Mesendoderm (in vitro differentiated cells): ENCODE measurements at regions not wholly inside any gene's neighbourhood (a gene's known extent, or its start where the extent isn't known, plus 50 kb on each side); places are given as distances from the start of the nearest gene placed in this dataset.

Experiments
- DNase-seq: peaks from one replicate; pipeline ENCODE4 v3.0.0; 2013
- H2AK5ac ChIP-seq: 2 replicates; pipeline ENCODE4 v1.6.1; 2013; ENCODE audit warnings: low read length, inconsistent platforms
- H2BK120ac ChIP-seq: 2 replicates; pipeline ENCODE4 v1.6.1; 2013; ENCODE audit warnings: low read depth, mild to moderate bottlenecking, low read length, moderate library complexity, mixed read lengths
- H2BK15ac ChIP-seq: replicated peaks from 2 replicates; pipeline ENCODE4 v1.6.1; 2013; ENCODE audit warnings: low read depth, mild to moderate bottlenecking, moderate library complexity
- H2BK5ac ChIP-seq: 2 replicates; pipeline ENCODE4 v1.6.1; 2013; ENCODE audit warnings: low read length, inconsistent platforms
- H3K18ac ChIP-seq: 2 replicates; pipeline ENCODE4 v1.6.1; 2013; ENCODE audit warnings: mild to moderate bottlenecking, low read length, mixed read lengths
- H3K23ac ChIP-seq: one replicate; pipeline ENCODE4 v1.6.1; 2013; ENCODE audit warnings: low read length
- H3K27ac ChIP-seq: 2 replicates; pipeline ENCODE4 v1.5.1; 2013; ENCODE audit warnings: low read depth, mild to moderate bottlenecking, inconsistent platforms, low read length, moderate library complexity
- H3K27me3 ChIP-seq: 2 replicates; pipeline ENCODE4 v1.6.1; 2013; ENCODE audit warnings: low read length, control low read depth, mild to moderate bottlenecking, inconsistent platforms; ENCODE audit not compliant: insufficient read depth, poor library complexity
- H3K36me3 ChIP-seq: 2 replicates; pipeline ENCODE4 v1.6.1; 2013; ENCODE audit warnings: low read length, inconsistent platforms; ENCODE audit not compliant: control insufficient read depth, insufficient read depth
- H3K4ac ChIP-seq: one replicate; pipeline ENCODE4 v1.6.1; 2013; ENCODE audit warnings: low read depth, mild to moderate bottlenecking, low read length, moderate library complexity
- H3K4me1 ChIP-seq: 2 replicates; pipeline ENCODE4 v1.6.1; 2013; ENCODE audit warnings: low read depth, low read length, inconsistent platforms; ENCODE audit not compliant: control insufficient read depth
- H3K4me2 ChIP-seq: 2 replicates; pipeline ENCODE4 v1.6.1; 2013; ENCODE audit warnings: low read length
- H3K4me3 ChIP-seq: 2 replicates; pipeline ENCODE4 v1.5.1; 2013; ENCODE audit warnings: mild to moderate bottlenecking, low read length
- H3K56ac ChIP-seq: one replicate; pipeline ENCODE4 v1.6.1; 2013; ENCODE audit warnings: low read length
- H3K79me1 ChIP-seq: 2 replicates; pipeline ENCODE4 v1.6.1; 2013; ENCODE audit warnings: low read length, inconsistent platforms
- H3K79me2 ChIP-seq: 2 replicates; pipeline ENCODE4 v1.6.1; 2013; ENCODE audit warnings: mild to moderate bottlenecking, low read length; ENCODE audit not compliant: control insufficient read depth, insufficient read depth
- H3K9ac ChIP-seq: 2 replicates; pipeline ENCODE4 v1.6.1; 2013; ENCODE audit warnings: low read length, inconsistent platforms
- H4K5ac ChIP-seq: one replicate; pipeline ENCODE4 v1.6.1; 2013; ENCODE audit warnings: low read length
- H4K8ac ChIP-seq: one replicate; pipeline ENCODE4 v1.6.1; 2013; ENCODE audit warnings: low read depth, mild to moderate bottlenecking, control low read depth, low read length, moderate library complexity
- WGBS: extraction: QIAGEN DNeasy Blood & Tissue Kit; methylation state at CpG from one replicate; pipeline ENCODE4 v1.1.7; 2013; ENCODE audit warnings: low lambda C conversion rate, missing lambda C conversion rate; ENCODE audit not compliant: insufficient coverage; ENCODE audit errors: extremely low coverage; 5-methylcytosine and 5-hydroxymethylcytosine counted together

DNA sequence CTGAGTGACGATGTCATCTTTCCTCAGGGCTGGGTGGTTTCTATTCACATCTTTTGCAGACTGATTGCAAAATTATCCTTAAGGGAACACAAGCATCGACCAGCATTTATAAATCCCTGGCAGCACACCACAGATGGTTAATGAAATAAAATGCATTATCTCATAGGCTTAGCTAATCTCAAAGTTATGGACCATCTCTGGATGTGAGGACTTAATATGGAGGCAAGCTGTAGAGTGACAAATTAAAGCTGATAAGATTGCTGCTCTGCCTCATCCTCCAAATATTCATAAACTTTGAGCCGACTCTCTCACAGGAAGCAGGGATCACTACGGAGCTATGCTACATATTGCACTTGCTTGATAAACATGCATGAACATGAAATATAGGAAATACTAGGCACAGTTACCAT, 663.2 kb upstream of the RGMB start:
- no peak overlapping the region for H3K18ac ChIP-seq
- H3K4me2 ChIP-seq: no peak overlapping the region
- no peak overlapping the region for H3K23ac ChIP-seq
- no peak overlapping the region for H3K56ac ChIP-seq
- H3K79me2 ChIP-seq: no peaks in the 10 kb centered on the region
- H4K8ac ChIP-seq: no peak overlapping the region
- H3K4me3 ChIP-seq: no peak overlapping the region
- no peak overlapping the region for H3K9ac ChIP-seq
- H3K27me3 ChIP-seq: no peaks in the 10 kb centered on the region
- WGBS: no CpG with 5 or more reads among the region's 4 CpGs
- no peak overlapping the region for H2BK120ac ChIP-seq
- DNase-seq: no peak
- H3K4me1 ChIP-seq: no peaks in the 10 kb centered on the region
- no peak overlapping the region for H3K4ac ChIP-seq
- no peak overlapping the region for H3K27ac ChIP-seq
- no peaks in the 10 kb centered on the region for H3K36me3 ChIP-seq
- H2BK15ac ChIP-seq: no peak overlapping the region
- no peak overlapping the region for H2BK5ac ChIP-seq
- no peaks in the 10 kb centered on the region for H3K79me1 ChIP-seq
- H4K5ac ChIP-seq: no peak overlapping the region
- H2AK5ac ChIP-seq: no peak overlapping the region

DNA sequence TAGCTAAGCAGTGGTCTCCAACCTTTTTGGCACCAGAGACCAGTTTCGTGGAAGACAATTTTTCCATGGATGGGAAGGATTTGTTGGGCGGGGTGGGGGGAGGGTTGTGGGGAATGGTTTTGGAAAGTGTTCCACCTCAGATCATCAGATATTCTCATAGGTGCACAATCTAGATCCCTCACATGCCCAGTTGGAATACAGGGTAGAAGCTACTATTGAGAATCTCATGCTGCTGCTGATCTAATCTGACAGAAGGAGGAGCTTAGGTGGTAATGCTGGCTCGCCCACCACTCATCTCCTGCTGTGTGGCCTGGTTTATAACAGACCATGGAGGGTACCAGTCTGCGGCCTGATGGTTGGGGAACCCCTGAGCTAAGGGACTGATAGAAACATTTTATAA, 662.7 kb upstream of the RGMB start:
- Histone ChIP-seq H2BK120ac (no peak overlapping the region), H3K4me2 (no peak overlapping the region), H3K27ac (no peak overlapping the region), H3K27me3 (no peaks in the 10 kb centered on the region), H3K4me3 (no peak overlapping the region), H3K23ac (no peak overlapping the region), H4K5ac (no peak overlapping the region), H3K4me1 (no peaks in the 10 kb centered on the region), H3K79me1 (no peaks in the 10 kb centered on the region), H2BK15ac (no peak overlapping the region), H3K36me3 (no peaks in the 10 kb centered on the region), H3K79me2 (no peaks in the 10 kb centered on the region), H4K8ac (no peak overlapping the region), H3K18ac (no peak overlapping the region), H3K9ac (no peak overlapping the region), H2AK5ac (no peak overlapping the region), H2BK5ac (no peak overlapping the region), H3K4ac (no peak overlapping the region), H3K56ac (no peak overlapping the region)
- DNase-seq: no peak
- WGBS: no CpG with 5 or more reads among the region's 4 CpGs

DNA sequence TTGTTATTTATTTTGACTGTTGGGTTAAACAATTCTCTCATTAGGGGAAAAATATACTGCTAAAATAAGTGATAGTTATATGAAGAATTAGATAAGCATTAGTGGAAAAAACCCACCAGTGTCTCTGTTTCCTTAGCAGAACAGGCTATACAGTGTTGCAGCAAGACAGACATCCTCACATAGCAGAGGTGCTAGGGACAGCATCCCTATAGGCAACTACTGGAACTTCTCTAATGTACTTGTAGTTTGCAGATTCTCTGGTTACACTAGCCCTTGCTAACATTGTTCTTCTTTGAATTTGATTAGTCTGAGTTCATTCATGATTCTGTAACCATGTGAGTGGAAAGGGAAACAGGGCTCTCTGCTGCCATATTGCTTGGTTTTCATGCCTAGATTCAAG, 661.8 kb upstream of the RGMB start:
- no peaks in the 10 kb centered on the region for H3K27me3 ChIP-seq
- H3K4ac ChIP-seq: no peak overlapping the region
- H3K36me3 ChIP-seq: no peaks in the 10 kb centered on the region
- H3K23ac ChIP-seq: no peak overlapping the region
- H3K79me1 ChIP-seq: no peaks in the 10 kb centered on the region
- DNase-seq: peak; percentile 29
- H3K4me3 ChIP-seq: no peak overlapping the region
- no peak overlapping the region for H3K56ac ChIP-seq
- H2AK5ac ChIP-seq: no peak overlapping the region
- no peak overlapping the region for H4K5ac ChIP-seq
- no peak overlapping the region for H2BK15ac ChIP-seq
- H3K4me2 ChIP-seq: no peak overlapping the region
- no peak overlapping the region for H4K8ac ChIP-seq
- H3K18ac ChIP-seq: no peak overlapping the region
- H2BK120ac ChIP-seq: no peak overlapping the region
- no peak overlapping the region for H3K9ac ChIP-seq
- H3K79me2 ChIP-seq: no peaks in the 10 kb centered on the region
- H2BK5ac ChIP-seq: no peak overlapping the region
- H3K27ac ChIP-seq: no peak overlapping the region
- H3K4me1 ChIP-seq: no peaks in the 10 kb centered on the region

GRCh38 chr5:98121036-98121936, 652.2 kb upstream of the RGMB start:
- Histone ChIP-seq H3K27ac (no peak overlapping the region), H3K36me3 (no peaks in the 10 kb centered on the region), H3K4ac (no peak overlapping the region), H2BK120ac (no peak overlapping the region), H3K56ac (no peak overlapping the region), H3K4me2 (no peak overlapping the region), H3K23ac (no peak overlapping the region), H4K5ac (no peak overlapping the region), H3K18ac (no peak overlapping the region), H2BK15ac (no peak overlapping the region), H2BK5ac (no peak overlapping the region), H3K79me1 (no peaks in the 10 kb centered on the region), H3K4me3 (no peak overlapping the region), H3K4me1 (no peaks in the 10 kb centered on the region), H3K27me3 (no peaks in the 10 kb centered on the region), H2AK5ac (no peak overlapping the region), H3K79me2 (no peaks in the 10 kb centered on the region), H3K9ac (no peak overlapping the region), H4K8ac (no peak overlapping the region)
- DNase-seq: peak; percentile 24
- WGBS: no CpG with 5 or more reads among the region's 16 CpGs

GRCh38 chr5:98128271-98128670, 645.2 kb upstream of the RGMB start:
- H3K79me2 ChIP-seq: no peaks in the 10 kb centered on the region
- no peak overlapping the region for H4K5ac ChIP-seq
- H3K36me3 ChIP-seq: no peaks in the 10 kb centered on the region
- no peak overlapping the region for H3K9ac ChIP-seq
- H3K56ac ChIP-seq: no peak overlapping the region
- no peak overlapping the region for H3K27ac ChIP-seq
- H3K27me3 ChIP-seq: no peaks in the 10 kb centered on the region
- H3K4me2 ChIP-seq: no peak overlapping the region
- H4K8ac ChIP-seq: no peak overlapping the region
- no peaks in the 10 kb centered on the region for H3K4me1 ChIP-seq
- no peak overlapping the region for H2BK15ac ChIP-seq
- no peak for DNase-seq
- no peak overlapping the region for H3K4me3 ChIP-seq
- H3K23ac ChIP-seq: no peak overlapping the region
- H2BK120ac ChIP-seq: no peak overlapping the region
- WGBS: no CpG with 5 or more reads among the region's 2 CpGs
- no peak overlapping the region for H3K18ac ChIP-seq
- no peak overlapping the region for H3K4ac ChIP-seq
- no peaks in the 10 kb centered on the region for H3K79me1 ChIP-seq
- H2BK5ac ChIP-seq: no peak overlapping the region
- H2AK5ac ChIP-seq: no peak overlapping the region

DNA sequence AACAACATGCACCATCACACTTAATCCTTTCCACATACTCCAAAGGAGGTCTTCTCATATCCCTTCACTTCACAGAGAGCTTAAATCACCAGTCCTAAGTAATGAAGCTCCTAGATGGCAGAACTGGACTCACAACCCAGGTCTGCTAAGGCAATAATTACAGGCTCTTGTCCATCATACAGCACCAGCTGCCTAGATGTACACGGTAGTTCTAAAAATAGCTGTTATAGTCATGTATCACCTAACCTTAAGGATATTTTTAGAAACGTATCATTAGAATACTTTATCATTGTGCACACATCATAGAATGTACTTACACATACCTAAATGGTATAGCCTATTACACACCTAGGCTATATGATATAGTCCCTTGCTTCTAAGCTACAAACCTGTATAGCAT, 644.6 kb upstream of the RGMB start:
- no peaks in the 10 kb centered on the region for H3K4me1 ChIP-seq
- H3K79me1 ChIP-seq: no peaks in the 10 kb centered on the region
- no peak overlapping the region for H3K4me2 ChIP-seq
- DNase-seq: no peak
- WGBS: no CpG with 5 or more reads among the region's 2 CpGs
- no peak overlapping the region for H3K27ac ChIP-seq
- no peak overlapping the region for H3K4ac ChIP-seq
- no peak overlapping the region for H2BK5ac ChIP-seq
- H3K36me3 ChIP-seq: no peaks in the 10 kb centered on the region
- no peak overlapping the region for H4K8ac ChIP-seq
- no peak overlapping the region for H3K4me3 ChIP-seq
- no peak overlapping the region for H4K5ac ChIP-seq
- no peak overlapping the region for H3K56ac ChIP-seq
- no peak overlapping the region for H2AK5ac ChIP-seq
- H2BK15ac ChIP-seq: no peak overlapping the region
- H3K79me2 ChIP-seq: no peaks in the 10 kb centered on the region
- H2BK120ac ChIP-seq: no peak overlapping the region
- H3K18ac ChIP-seq: no peak overlapping the region
- no peak overlapping the region for H3K9ac ChIP-seq
- no peaks in the 10 kb centered on the region for H3K27me3 ChIP-seq
- H3K23ac ChIP-seq: no peak overlapping the region
